ENCODE measurements at regions not wholly inside any gene's neighbourhood (a gene's known extent, or its start where the extent isn't known, plus 50 kb on each side); places are given as distances from the start of the nearest gene placed in this dataset.

DNA sequence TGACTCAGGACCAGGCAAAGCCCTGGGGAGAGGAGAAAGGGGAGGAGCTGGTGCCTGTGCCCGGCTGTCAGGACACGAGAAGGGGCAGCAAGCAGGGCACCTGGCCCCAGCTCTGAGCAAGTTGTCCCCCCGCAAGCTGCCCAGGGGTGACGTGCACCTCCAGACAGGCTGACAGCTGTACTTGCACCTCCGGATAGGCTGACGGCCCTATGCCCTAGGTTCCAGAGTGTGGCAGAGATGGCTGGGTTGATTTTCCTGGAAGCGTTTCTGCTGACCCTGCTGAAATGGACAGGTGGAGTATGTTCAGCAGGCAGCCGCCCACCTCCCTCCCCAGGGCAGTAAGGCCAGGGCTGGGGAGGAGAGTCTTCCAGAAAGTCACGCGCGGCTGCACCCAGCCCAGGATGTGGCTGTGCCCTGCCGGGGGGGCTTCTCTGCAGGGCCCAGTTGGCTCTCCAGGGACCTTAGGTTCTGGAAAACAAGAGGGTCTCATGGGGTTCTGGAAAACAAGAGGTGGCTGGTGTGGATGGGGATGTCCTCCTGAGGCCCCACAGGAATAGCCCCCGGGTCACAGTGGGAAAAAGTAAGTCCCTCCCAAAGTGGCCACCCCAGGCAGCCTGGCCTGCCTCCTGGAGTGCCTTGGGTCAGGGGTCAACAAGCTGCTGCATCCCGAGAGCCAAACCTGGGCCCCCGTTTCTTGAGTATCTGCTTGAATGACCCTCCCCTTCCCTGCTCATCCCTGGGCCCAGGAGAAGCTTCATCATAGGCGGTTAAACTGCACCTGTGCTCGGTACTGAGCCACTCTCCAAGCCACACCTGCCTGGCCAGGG is 71.4 kb upstream of the OTOS start:
- TF ChIP-seq, protein P1, sequence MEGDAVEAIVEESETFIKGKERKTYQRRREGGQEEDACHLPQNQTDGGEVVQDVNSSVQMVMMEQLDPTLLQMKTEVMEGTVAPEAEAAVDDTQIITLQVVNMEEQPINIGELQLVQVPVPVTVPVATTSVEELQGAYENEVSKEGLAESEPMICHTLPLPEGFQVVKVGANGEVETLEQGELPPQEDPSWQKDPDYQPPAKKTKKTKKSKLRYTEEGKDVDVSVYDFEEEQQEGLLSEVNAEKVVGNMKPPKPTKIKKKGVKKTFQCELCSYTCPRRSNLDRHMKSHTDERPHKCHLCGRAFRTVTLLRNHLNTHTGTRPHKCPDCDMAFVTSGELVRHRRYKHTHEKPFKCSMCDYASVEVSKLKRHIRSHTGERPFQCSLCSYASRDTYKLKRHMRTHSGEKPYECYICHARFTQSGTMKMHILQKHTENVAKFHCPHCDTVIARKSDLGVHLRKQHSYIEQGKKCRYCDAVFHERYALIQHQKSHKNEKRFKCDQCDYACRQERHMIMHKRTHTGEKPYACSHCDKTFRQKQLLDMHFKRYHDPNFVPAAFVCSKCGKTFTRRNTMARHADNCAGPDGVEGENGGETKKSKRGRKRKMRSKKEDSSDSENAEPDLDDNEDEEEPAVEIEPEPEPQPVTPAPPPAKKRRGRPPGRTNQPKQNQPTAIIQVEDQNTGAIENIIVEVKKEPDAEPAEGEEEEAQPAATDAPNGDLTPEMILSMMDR (IDR thresholded peaks at IDR 0.05) = no peak
- no peak for TF ChIP-seq POLR2A (IDR thresholded peaks at IDR 0.05)
